ENCODE measurements at regions not wholly inside any gene's neighbourhood (a gene's known extent, or its start where the extent isn't known, plus 50 kb on each side); places are given as distances from the start of the nearest gene placed in this dataset.
"Not testable (repeated sequence)": the region's sequence is repeated elsewhere in the genome, so short reads cannot be mapped to it uniquely, and the experiment has no call there.

- intact Hi-C loops (cut with DNase I) = no loop called here
- TF ChIP-seq CTCF (IDR thresholded peaks at IDR 0.05) (no peak), POLR2A (IDR thresholded peaks at IDR 0.05) (no peak), POLR2AphosphoS5 (IDR thresholded peaks at IDR 0.05) (no peak)
- Histone ChIP-seq H3K36me3 (no peaks in the 10 kb centered on the region), H3K4me1 (replicated peaks) (no peaks in the 10 kb centered on the region), H3K27ac (no peak overlapping the region), H3K9me3 (no peaks in the 10 kb centered on the region), H3K4me3 (no peak overlapping the region), H3K27me3 (replicated peaks; ENCODE audit: insufficient read depth) (no peaks in the 10 kb centered on the region)
- WGBS = 92% methylated on average over 2 of the region's 2 CpGs
- no peak for DNase-seq (ENCODE audit: low spot score)
These were observed 114.5 kb upstream of the GOT2 start for GRCh38 chr16:58848662-58849002.

- H3K4me1 ChIP-seq (replicated peaks) = no peaks in the 10 kb centered on the region
- no peak for DNase-seq (ENCODE audit: low spot score)
- H3K9me3 ChIP-seq = no peaks in the 10 kb centered on the region
- H3K27me3 ChIP-seq (replicated peaks; ENCODE audit: insufficient read depth) = no peaks in the 10 kb centered on the region
- H3K36me3 ChIP-seq = no peaks in the 10 kb centered on the region
- TF ChIP-seq POLR2AphosphoS5 (IDR thresholded peaks at IDR 0.05) (no peak), POLR2A (IDR thresholded peaks at IDR 0.05) (no peak), CTCF (IDR thresholded peaks at IDR 0.05) (no peak)
- no peak overlapping the region for H3K4me3 ChIP-seq
- no peak overlapping the region for H3K27ac ChIP-seq
- intact Hi-C loops (cut with DNase I) = no loop called here
- 39% methylated on average over 4 of the region's 4 CpGs for WGBS
These were observed 114.0 kb upstream of the GOT2 start for GRCh38 chr16:58847902-58848661.

GRCh38 chr16:58846226-58846625, 112.1 kb upstream of the GOT2 start:
- WGBS = 91% methylated on average over 14 of the region's 29 CpGs
- H3K4me1 ChIP-seq (replicated peaks); H3K36me3 ChIP-seq; DNase-seq (ENCODE audit: low spot score); H3K27me3 ChIP-seq (replicated peaks; ENCODE audit: insufficient read depth); H3K9me3 ChIP-seq; intact Hi-C loops (cut with DNase I); H3K27ac ChIP-seq; H3K4me3 ChIP-seq: not testable (repeated sequence)

GRCh38 chr16:58843675-58844074, 109.6 kb upstream of the GOT2 start:
- Histone ChIP-seq H3K4me1 (replicated peaks) (no peaks in the 10 kb centered on the region), H3K27ac (no peak overlapping the region), H3K9me3 (no peaks in the 10 kb centered on the region), H3K36me3 (no peaks in the 10 kb centered on the region), H3K27me3 (replicated peaks; ENCODE audit: insufficient read depth) (no peaks in the 10 kb centered on the region), H3K4me3 (no peak overlapping the region)
- intact Hi-C loops (cut with DNase I) = no loop called here
- WGBS = 19% methylated on average over 2 of the region's 2 CpGs
- TF ChIP-seq POLR2AphosphoS5 (IDR thresholded peaks at IDR 0.05) (no peak), POLR2A (IDR thresholded peaks at IDR 0.05) (no peak)
- no peak for DNase-seq (ENCODE audit: low spot score)

GRCh38 chr16:58842746-58843145, 108.6 kb upstream of the GOT2 start:
- H3K27me3 ChIP-seq (replicated peaks; ENCODE audit: insufficient read depth) = no peaks in the 10 kb centered on the region

More at GRCh38 chr16:58842746-58843145, 108.6 kb upstream of the GOT2 start:
- Histone ChIP-seq H3K4me3 (no peak overlapping the region), H3K27ac (no peak overlapping the region), H3K9me3 (no peaks in the 10 kb centered on the region), H3K4me1 (replicated peaks) (no peaks in the 10 kb centered on the region), H3K36me3 (no peaks in the 10 kb centered on the region)
- no peak for DNase-seq (ENCODE audit: low spot score)
- intact Hi-C loops (cut with DNase I) = no loop called here
- TF ChIP-seq POLR2AphosphoS5 (IDR thresholded peaks at IDR 0.05) = no peak
- TF ChIP-seq CTCF (IDR thresholded peaks at IDR 0.05) = no peak
- TF ChIP-seq POLR2A (IDR thresholded peaks at IDR 0.05) = no peak

Data from prostate gland (tissue), 2 donors.